Endothelial cell of umbilical vein (primary cell): ENCODE measurements at regions not wholly inside any gene's neighbourhood (a gene's known extent, or its start where the extent isn't known, plus 50 kb on each side); places are given as distances from the start of the nearest gene placed in this dataset.

Source experiments
- BruUV-seq: library from RNA; stranded (reverse); fragments of 400-500 nt; replicated peaks from 2 replicates; lab custom pipeline; 2021; lab: Mats Ljungman, UMichigan
- CTCF ChIA-PET: fragments of 300-600, 350-600 bp; sonication (Branson Sonifier 250); formaldehyde crosslinking; loops from one replicate; lab custom pipeline; 2021; ENCODE audit warnings: antibody characterized with exemption, inconsistent platforms; lab: Charles Lee
- POLR2A ChIA-PET: fragments of 300-600, 350-600 bp; sonication (Branson Sonifier 250); formaldehyde crosslinking; loops from one replicate; lab custom pipeline; 2021; ENCODE audit warnings: antibody characterized with exemption, inconsistent platforms; lab: Charles Lee
- DNase-seq: peaks from one replicate; pipeline ENCODE4 v3.0.0-alpha.2; 2011; ENCODE audit warnings: low read depth, low spot score
- FAIRE-seq: peaks from 2 replicates; lab custom pipeline; 2011; peaks lifted over from hg19 to GRCh38; lab: Jason Lieb, UNC
- H2AFZ ChIP-seq: 2 replicates; pipeline ENCODE4 v1.6.0; 2012; ENCODE audit warnings: low read depth, low read length, control low read depth, inconsistent platforms
- H3K27ac ChIP-seq: 2 replicates; pipeline ENCODE4 v1.5.1; 2011; ENCODE audit warnings: low read depth, mild to moderate bottlenecking, control low read depth, low read length, moderate library complexity; ENCODE audit not compliant: insufficient read depth
- H3K27me3 ChIP-seq, 2 experiments: 2 replicates each; pipeline versions ENCODE4 v1.6.0 to v1.6.1; 2011; ENCODE audit warnings: low read length in 2 of 2, mixed read lengths in 1 of 2; ENCODE audit not compliant: control insufficient read depth in 2 of 2, insufficient read depth in 2 of 2
- H3K36me3 ChIP-seq, 2 experiments: 2 replicates in 1 of 2; 3 replicates in 1 of 2; pipeline ENCODE4 v1.5.1; 2011; ENCODE audit warnings: low read length in 2 of 2, mild to moderate bottlenecking in 1 of 2, moderate library complexity in 1 of 2; ENCODE audit not compliant: control insufficient read depth in 2 of 2, insufficient read depth in 2 of 2; ENCODE audit errors: extremely low read depth in 1 of 2
- H3K4me1 ChIP-seq: 3 replicates; pipeline ENCODE4 v1.5.1; 2011; ENCODE audit warnings: mild to moderate bottlenecking, low read length; ENCODE audit not compliant: control insufficient read depth, insufficient read depth; ENCODE audit errors: extremely low read depth
- H3K4me2 ChIP-seq: 2 replicates; pipeline ENCODE4 v1.6.1; 2011; ENCODE audit warnings: low read length, control low read depth, mixed read lengths; ENCODE audit not compliant: insufficient read depth
- H3K4me3 ChIP-seq, 3 experiments: fragments of 200-600 bp in 1 of 3; sonication (generic), shearing (Covaris generic) in 1 of 3; replicated peaks in 1 of 3; 2 replicates each; pipeline ENCODE4 v1.5.1; 2011 to 2016; ENCODE audit warnings: control low read depth in 3 of 3, low read length in 3 of 3, mild to moderate bottlenecking in 2 of 3, inconsistent platforms in 1 of 3, low read depth in 1 of 3, moderate library complexity in 1 of 3; ENCODE audit not compliant: insufficient read depth in 1 of 3
- H3K79me2 ChIP-seq: 2 replicates; pipeline ENCODE4 v1.6.0; 2012; ENCODE audit warnings: low read length, inconsistent platforms; ENCODE audit not compliant: control insufficient read depth, insufficient read depth
- H3K9ac ChIP-seq: replicated peaks from 2 replicates; pipeline ENCODE3; 2011; ENCODE audit warnings: low read length, control low read depth; ENCODE audit not compliant: insufficient read depth; ENCODE audit errors: extremely low read depth
- H3K9me1 ChIP-seq: replicated peaks from 3 replicates; pipeline ENCODE4 v1.6.0; 2011; ENCODE audit warnings: mild to moderate bottlenecking, low read length; ENCODE audit not compliant: control insufficient read depth, insufficient read depth; ENCODE audit errors: extremely low read depth
- H3K9me3 ChIP-seq: replicated peaks from 2 replicates; pipeline ENCODE4 v1.5.1; 2012; ENCODE audit warnings: low read length, inconsistent platforms; ENCODE audit not compliant: control insufficient read depth, insufficient read depth
- H4K20me1 ChIP-seq: replicated peaks from 2 replicates; pipeline ENCODE3; 2011; ENCODE audit warnings: mild to moderate bottlenecking, low read length; ENCODE audit not compliant: control insufficient read depth, insufficient read depth; ENCODE audit errors: extremely low read depth
- EZH2 ChIP-seq: IDR thresholded peaks from 2 replicates; pipeline ENCODE4 v1.6.1; 2012; ENCODE audit warnings: borderline replicate concordance, low read depth, mild to moderate bottlenecking, moderate library complexity, low read length, inconsistent platforms; ENCODE audit not compliant: severe bottlenecking
- FOS ChIP-seq: IDR thresholded peaks from 2 replicates; pipeline ENCODE4 v1.6.1; 2011; ENCODE audit warnings: mild to moderate bottlenecking, low read length, moderate library complexity, borderline replicate concordance; ENCODE audit not compliant: insufficient read depth
- GATA2 ChIP-seq: IDR thresholded peaks from 2 replicates; pipeline ENCODE4 v1.7.0; 2011; ENCODE audit warnings: low read depth, mild to moderate bottlenecking, moderate library complexity, mixed read lengths, low read length; ENCODE audit not compliant: insufficient read length, insufficient read depth
- JUN ChIP-seq: IDR thresholded peaks from 2 replicates; pipeline ENCODE4 v1.6.1; 2011; ENCODE audit warnings: borderline replicate concordance, low read depth; ENCODE audit not compliant: insufficient read length, insufficient read depth
- MYC ChIP-seq: IDR thresholded peaks from one replicate; pipeline ENCODE4 v1.6.1; 2011; ENCODE audit warnings: mild to moderate bottlenecking, low read depth, low read length
- POLR2A ChIP-seq: IDR thresholded peaks from 2 replicates; pipeline ENCODE4 v1.6.1; 2012; ENCODE audit warnings: low read depth, mild to moderate bottlenecking, control low read depth, low read length
- POLR2AphosphoS5 ChIP-seq: IDR thresholded peaks from 2 replicates; pipeline ENCODE4 v1.6.1; 2012; ENCODE audit warnings: low read depth, mild to moderate bottlenecking, control low read depth, low read length, moderate library complexity; ENCODE audit not compliant: insufficient read depth
- dilution Hi-C: fragments of 300-500 bp; cut with MboI; formaldehyde crosslinking; loops from one replicate; pipeline ENCODE4 v1.15.0; 2019; ENCODE audit warnings: low sequenced_read_pairs; ENCODE audit not compliant: extremely low pct_ligation_motif_present
- intact Hi-C: fragments of 100-400 bp; cut with micrococcal nuclease; formaldehyde crosslinking; loops from one replicate; pipeline ENCODE4 v1.10.0; 2022
- TF ChIP-seq, protein P1 (sequence below): IDR thresholded peaks from 2 replicates; pipeline ENCODE4 v1.6.1; 2011; ENCODE audit not compliant: insufficient read depth, insufficient read length
- TF ChIP-seq, protein P2 (sequence below), 2 donors: IDR thresholded peaks; 1 replicate in 1 of 2; 2 replicates in 1 of 2; pipeline ENCODE4 v1.5.1; 2011; ENCODE audit warnings: low read length in 2 of 2, mild to moderate bottlenecking in 2 of 2, moderate library complexity in 2 of 2, control low read depth in 1 of 2, inconsistent platforms in 1 of 2, low read depth in 1 of 2; ENCODE audit not compliant: insufficient read depth in 1 of 2; ENCODE audit errors: extremely low read depth in 1 of 2

DNA sequence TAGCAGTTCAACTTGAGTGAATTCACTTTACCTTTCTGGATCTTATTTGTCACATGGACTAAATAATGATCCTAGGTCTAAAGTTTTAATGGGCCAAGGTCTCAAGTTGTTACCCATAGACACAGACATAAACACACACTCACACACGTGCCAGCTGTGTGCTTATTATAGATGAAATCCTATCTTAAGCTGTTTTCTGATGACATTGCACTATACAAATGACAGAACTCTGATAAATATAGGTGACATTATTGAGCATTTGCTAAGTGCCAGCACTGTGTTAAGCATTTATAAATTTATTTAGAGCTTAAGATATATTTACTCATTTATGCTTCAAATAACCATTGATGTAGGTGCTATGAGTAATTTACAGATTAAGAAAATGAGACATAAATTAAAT, 474.4 kb upstream of the NR5A2 start:
- no peaks in the 10 kb centered on the region for H3K9me1 ChIP-seq
- intact Hi-C loops (loop anchor here (5.0 to 10.0 kb wide), 2 partner anchors 308 to 441 kb away; no protein-coding TSS in a partner anchor), dilution Hi-C loops (no loop called here)
- H2AFZ ChIP-seq: no peak overlapping the region
- H3K4me3 ChIP-seq: no peak overlapping the region
- no peaks in the 10 kb centered on the region for H3K4me1 ChIP-seq
- TF ChIP-seq, protein P1, sequence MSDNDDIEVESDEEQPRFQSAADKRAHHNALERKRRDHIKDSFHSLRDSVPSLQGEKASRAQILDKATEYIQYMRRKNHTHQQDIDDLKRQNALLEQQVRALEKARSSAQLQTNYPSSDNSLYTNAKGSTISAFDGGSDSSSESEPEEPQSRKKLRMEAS: no peak
- TF ChIP-seq GATA2 (no peak), FOS (no peak), EZH2 (no peak), POLR2A (no peak)
- DNase-seq (no peak), FAIRE-seq (no peak)
- H3K27me3 ChIP-seq: no peaks in the 10 kb centered on the region
- no peaks in the 10 kb centered on the region for H3K79me2 ChIP-seq
- ChIA-PET CTCF (interaction anchor here (1.0 to 2.1 kb wide), 3 partner anchors 8 to 797 kb away, joined by 3 to 9 read pairs (median 3); no protein-coding TSS in a partner anchor), POLR2A (no interaction called here)
- H3K9me3 ChIP-seq: no peaks in the 10 kb centered on the region
- H3K27ac ChIP-seq: no peak overlapping the region
- H3K4me2 ChIP-seq: no peak overlapping the region
- no peaks in the 10 kb centered on the region for H4K20me1 ChIP-seq
- no peak overlapping the region for H3K9ac ChIP-seq
- no TSS peak for BruUV-seq
- no peaks in the 10 kb centered on the region for H3K36me3 ChIP-seq

DNA sequence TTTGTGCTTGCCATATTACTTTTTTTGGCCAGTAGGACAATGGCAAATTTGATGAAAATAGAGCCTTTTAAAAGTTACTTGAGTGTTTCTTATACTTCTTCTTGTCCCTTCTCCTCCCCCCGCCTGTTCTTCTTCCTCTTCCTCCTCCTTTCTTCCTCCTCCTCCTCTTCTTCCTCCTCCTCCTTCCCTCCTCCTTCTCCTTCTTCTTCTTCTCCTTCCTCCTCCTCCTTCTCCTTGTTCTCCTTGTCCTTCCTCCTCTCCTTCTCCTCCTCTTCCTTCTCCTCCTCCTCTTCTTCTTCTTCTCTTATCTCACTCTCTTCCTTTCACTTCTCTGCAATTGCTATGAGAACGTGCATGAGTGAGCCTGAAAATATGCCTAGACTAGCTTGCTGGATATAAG, 466.2 kb upstream of the NR5A2 start:
- no peak for FAIRE-seq
- dilution Hi-C loops (no loop called here), intact Hi-C loops (no loop called here)
- no peak for DNase-seq
- CTCF ChIA-PET: interaction anchor here (0.6 kb wide), 1 partner anchor 9 kb away, joined by 3 read pairs; no protein-coding TSS in a partner anchor
- no peaks in the 10 kb centered on the region for H3K9me1 ChIP-seq
- BruUV-seq: no TSS peak
- no peaks in the 10 kb centered on the region for H3K4me1 ChIP-seq
- no peak for TF ChIP-seq JUN
- TF ChIP-seq POLR2AphosphoS5: no peak
- TF ChIP-seq, protein P2, sequence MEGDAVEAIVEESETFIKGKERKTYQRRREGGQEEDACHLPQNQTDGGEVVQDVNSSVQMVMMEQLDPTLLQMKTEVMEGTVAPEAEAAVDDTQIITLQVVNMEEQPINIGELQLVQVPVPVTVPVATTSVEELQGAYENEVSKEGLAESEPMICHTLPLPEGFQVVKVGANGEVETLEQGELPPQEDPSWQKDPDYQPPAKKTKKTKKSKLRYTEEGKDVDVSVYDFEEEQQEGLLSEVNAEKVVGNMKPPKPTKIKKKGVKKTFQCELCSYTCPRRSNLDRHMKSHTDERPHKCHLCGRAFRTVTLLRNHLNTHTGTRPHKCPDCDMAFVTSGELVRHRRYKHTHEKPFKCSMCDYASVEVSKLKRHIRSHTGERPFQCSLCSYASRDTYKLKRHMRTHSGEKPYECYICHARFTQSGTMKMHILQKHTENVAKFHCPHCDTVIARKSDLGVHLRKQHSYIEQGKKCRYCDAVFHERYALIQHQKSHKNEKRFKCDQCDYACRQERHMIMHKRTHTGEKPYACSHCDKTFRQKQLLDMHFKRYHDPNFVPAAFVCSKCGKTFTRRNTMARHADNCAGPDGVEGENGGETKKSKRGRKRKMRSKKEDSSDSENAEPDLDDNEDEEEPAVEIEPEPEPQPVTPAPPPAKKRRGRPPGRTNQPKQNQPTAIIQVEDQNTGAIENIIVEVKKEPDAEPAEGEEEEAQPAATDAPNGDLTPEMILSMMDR (IDR thresholded peaks at IDR 0.05; ENCODE audit: extremely low read depth in 1 of 2, insufficient read depth in 1 of 2, low read depth in 1 of 2, low read length in 2 of 2): no peak
- no peak for TF ChIP-seq GATA2
- TF ChIP-seq POLR2A: no peak
- no peak for TF ChIP-seq EZH2
- TF ChIP-seq FOS: no peak
- TF ChIP-seq, protein P1: no peak
- no peak for TF ChIP-seq MYC
- no peaks in the 10 kb centered on the region for H3K9me3 ChIP-seq
- H2AFZ ChIP-seq: no peak overlapping the region
- no peak overlapping the region for H3K4me3 ChIP-seq
- H3K27ac ChIP-seq: no peak overlapping the region
- no peak overlapping the region for H3K9ac ChIP-seq
- H3K36me3 ChIP-seq: no peaks in the 10 kb centered on the region
- POLR2A ChIA-PET: no interaction called here
- H3K27me3 ChIP-seq: no peaks in the 10 kb centered on the region
- no peaks in the 10 kb centered on the region for H3K79me2 ChIP-seq
- H3K4me2 ChIP-seq: no peak overlapping the region
- H4K20me1 ChIP-seq: no peaks in the 10 kb centered on the region
